ENCODE measurements at regions not wholly inside any gene's neighbourhood (a gene's known extent, or its start where the extent isn't known, plus 50 kb on each side); places are given as distances from the start of the nearest gene placed in this dataset.

DNA sequence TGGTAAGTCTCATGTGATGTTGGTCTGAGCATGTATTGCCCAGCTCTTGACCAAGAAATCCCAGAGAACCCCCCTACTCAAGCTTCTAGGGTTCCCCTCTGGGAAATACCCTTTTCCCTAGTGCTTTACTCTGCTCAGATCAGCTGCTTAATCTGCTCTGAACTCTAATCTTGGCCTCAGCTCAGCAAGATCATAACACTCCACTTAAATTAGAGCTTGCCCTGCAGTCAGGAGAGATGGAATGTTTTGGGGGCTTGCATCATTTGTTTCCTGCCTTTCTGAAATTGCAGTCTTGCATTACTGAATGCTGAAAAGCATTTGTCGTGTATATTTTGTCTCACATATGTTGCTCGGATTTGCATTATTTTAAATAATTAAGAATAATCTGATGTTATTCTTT, 1153.6 kb downstream of the FSTL5 start:
- no peak for DNase-seq (ENCODE audit: low read depth)
